ENCODE measurements at regions not wholly inside any gene's neighbourhood (a gene's known extent, or its start where the extent isn't known, plus 50 kb on each side); places are given as distances from the start of the nearest gene placed in this dataset.
"Not testable (repeated sequence)": the region's sequence is repeated elsewhere in the genome, so short reads cannot be mapped to it uniquely, and the experiment has no call there.

DNA sequence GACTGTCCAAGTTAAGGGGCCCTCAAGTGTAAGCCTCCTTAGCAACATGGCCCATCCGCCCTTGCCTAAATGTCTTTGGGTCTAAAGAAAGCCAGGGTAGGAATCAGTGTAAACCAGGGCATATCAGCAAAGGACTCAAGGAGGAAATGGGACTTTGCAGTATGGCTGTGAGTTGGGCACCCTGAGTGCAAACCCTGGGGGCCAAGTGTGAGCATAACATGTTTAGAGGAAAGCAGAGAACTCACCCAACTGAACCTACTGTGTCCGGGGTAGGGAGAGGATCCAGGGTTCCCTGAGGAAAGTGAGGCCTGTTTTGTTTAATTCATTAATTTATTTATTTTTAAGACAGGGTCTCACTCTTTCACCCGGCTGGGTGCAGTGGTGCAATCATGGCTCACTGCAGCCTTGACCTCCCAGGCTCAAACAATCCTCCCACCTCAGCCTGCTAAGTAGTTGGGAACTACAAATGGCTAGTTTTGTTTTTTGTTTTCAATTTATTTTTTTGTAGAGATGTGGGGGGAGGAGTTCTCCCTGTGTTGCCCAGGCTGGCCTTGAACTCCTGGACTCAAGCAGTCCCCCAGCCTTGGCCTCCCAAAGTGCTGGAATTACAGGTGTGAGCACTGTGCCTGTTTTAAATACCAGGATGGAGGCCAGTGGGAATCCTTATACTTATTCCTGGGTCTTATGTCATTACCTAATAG is 51.0 kb upstream of the ACTR3 start:
- DNase-seq (ENCODE audit: low spot score), result no peak

GRCh38 chr2:113838277-113838676 is 51.6 kb upstream of the ACTR3 start:
- DNase-seq (ENCODE audit: low spot score), result no peak

GRCh38 chr2:113834051-113834730 is 55.7 kb upstream of the ACTR3 start:
- DNase-seq (ENCODE audit: low spot score), result no peak

GRCh38 chr2:113832795-113833290 is 57.0 kb upstream of the ACTR3 start:
- DNase-seq (ENCODE audit: low spot score), result no peak

DNA sequence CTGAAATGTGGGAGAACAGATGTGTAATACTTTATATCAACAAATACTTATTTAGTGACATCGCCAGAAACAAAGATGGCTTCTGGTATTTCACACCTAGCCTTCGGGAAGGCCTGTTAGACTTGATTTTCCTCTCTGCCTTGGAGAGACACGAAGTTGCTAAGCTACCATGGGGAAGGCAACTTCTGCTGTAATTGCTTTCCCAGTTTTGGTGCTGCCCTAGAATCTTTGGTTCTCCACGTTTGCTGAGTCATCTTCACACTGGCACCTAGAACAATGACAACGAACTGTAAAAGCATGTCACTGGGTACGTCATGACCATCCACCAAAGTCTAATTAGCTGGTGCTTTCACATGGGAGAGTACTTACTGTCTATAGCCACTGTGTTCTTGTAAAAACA is 58.7 kb upstream of the ACTR3 start:
- no peak for DNase-seq (ENCODE audit: low spot score)

DNA sequence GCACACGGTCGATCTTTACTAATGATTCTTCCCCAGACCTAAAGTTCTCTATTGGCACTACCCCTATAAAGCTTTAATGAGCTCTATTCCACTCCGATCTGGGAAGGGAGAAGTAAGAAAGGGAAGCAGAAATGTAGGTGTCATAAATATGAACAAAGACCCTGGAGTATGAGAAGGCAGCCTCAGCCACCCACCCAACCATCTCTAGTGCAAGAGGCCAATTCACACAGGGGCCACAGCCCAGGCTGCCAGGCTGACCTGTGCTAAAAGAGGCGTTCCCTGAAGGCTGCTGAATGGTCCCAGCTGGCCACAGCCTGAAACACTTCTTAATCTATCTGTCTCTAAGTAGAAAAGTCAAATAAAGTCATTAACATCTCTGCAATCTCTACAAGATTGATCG is 60.1 kb upstream of the ACTR3 start:
- DNase-seq (ENCODE audit: low spot score), result no peak

- no peak for DNase-seq (ENCODE audit: low spot score)
These were observed 60.6 kb upstream of the ACTR3 start for GRCh38 chr2:113829270-113829669.

GRCh38 chr2:113828049-113828742 is 61.7 kb upstream of the ACTR3 start:
- DNase-seq (ENCODE audit: low spot score), result no peak

DNA sequence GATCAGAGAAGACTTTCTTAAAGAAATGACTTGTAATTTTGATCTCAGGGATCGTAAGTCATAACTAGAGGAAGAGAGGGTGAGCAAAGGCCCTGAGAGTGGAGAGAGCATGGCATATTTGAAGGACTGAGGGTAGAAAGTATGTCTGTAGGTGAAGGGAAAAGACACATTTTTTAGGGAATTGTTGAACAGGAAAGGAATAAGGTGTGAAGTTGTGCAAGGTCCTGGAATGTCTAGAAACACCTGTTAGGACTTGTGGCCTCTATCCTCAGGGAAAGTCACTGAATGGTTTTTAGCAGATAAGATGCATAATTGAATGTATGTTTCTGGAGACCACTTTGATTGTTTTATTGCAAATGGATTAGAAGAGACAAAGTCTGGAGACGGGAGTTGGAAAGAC is 62.5 kb upstream of the ACTR3 start:
- no peak for DNase-seq (ENCODE audit: low spot score)

GRCh38 chr2:113826346-113827285 is 63.3 kb upstream of the ACTR3 start:
- no peak for DNase-seq (ENCODE audit: low spot score)

GRCh38 chr2:113823716-113824595 is 65.9 kb upstream of the ACTR3 start:
- no peak for DNase-seq (ENCODE audit: low spot score)

DNA sequence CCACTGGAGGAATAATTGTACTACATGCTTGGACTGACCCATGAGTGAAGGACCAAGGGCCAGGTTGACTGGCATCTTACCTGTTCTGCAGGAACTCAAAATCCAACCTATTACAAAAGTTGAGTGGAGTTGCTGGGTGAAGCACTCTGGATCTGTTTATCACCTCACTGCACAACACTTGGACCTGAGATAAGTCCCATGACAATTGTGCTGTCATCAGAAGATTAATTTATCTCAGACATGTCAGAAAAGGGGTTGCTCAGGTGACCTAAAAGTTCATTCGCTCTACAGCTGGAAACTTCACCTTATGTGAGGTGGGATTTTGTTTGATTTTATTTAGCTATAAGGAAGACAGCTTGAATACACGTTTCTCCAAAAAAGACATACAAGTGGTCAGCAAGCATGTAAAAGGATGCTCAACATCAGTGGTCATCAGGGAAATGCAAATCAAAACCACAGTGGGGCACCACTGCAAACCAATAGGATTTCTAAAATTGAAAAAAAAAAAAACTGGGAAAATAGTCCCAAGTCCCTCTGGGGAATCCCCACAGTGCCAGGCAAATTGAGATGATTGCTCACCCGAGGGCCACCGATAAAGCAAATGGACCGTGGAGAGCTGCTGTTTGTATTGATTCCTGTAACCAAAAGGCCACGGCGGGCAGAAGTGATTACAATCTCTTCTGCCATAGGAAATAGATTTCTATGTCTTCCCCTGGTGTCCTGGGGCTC is 65.8 kb upstream of the SLC35F5 start:
- no peak for DNase-seq (ENCODE audit: low spot score)

DNA sequence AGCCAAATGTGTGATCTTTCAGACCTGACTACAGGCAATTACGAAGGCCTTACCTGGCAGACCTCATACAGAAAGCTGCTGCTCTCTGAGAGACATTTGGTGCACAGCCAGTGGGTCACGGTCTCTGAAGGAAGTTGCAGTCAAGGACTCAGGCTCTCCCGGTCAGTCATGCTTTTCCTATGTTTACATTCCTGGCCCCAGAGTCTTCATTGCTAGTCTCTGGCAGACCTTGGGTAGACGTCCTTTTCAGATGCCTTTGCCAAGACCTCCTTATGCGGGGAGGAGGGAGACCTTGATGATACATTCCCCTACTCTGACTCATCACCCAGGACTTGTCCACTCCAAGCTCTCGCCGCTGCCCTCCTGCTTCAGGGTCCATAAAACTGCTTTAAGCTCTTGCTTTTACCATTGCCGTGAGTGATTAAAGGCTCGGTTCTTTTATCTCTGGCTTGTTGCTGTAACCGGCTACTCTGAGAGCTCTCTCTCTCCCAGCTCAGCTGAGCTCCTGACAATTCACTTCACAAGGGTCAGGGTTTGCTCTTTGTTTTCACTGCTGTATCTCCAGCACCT is 62.0 kb upstream of the SLC35F5 start:
- peak; percentile 92 for DNase-seq (ENCODE audit: low spot score)

- not testable (repeated sequence) for DNase-seq (ENCODE audit: low spot score)
These were observed 57.0 kb upstream of the SLC35F5 start for GRCh38 chr2:113813396-113813795.

- DNase-seq (ENCODE audit: low spot score), result no peak
These were observed 55.8 kb upstream of the SLC35F5 start for GRCh38 chr2:113812204-113812603.

DNA sequence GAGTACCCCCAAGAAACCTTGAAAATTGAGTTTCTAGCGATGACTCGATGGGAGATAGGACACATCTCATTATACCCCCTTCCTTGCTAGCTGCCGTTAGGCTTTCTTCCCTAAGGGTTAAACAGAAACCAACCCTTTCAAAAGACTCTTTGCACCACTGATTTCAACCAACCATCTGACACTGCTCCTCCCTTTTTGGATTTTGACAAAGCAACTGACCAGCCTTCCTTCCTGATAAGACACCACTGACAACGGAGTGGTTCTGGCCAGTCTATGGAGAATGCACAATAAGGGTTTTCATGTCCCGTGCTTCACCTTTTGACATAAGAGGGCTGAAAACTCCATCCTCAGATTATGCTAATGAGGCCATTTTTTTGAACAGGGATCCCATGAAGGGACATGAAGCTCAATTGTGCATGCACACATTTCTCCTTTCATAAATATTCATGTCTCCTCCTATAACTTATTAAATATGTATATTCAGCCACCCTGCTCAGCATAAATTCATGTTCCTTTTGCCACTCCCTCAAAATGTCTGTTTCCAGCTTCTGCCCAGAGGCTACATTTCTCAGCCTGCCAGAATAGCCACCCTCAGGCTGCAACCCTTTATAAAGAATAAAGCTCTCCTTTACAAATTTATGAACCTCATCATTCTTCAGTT is 52.8 kb upstream of the SLC35F5 start:
- DNase-seq (ENCODE audit: low spot score), result no peak

GRCh38 chr2:113807721-113808120 is 51.3 kb upstream of the SLC35F5 start:
- no peak for DNase-seq (ENCODE audit: low spot score)

DNA sequence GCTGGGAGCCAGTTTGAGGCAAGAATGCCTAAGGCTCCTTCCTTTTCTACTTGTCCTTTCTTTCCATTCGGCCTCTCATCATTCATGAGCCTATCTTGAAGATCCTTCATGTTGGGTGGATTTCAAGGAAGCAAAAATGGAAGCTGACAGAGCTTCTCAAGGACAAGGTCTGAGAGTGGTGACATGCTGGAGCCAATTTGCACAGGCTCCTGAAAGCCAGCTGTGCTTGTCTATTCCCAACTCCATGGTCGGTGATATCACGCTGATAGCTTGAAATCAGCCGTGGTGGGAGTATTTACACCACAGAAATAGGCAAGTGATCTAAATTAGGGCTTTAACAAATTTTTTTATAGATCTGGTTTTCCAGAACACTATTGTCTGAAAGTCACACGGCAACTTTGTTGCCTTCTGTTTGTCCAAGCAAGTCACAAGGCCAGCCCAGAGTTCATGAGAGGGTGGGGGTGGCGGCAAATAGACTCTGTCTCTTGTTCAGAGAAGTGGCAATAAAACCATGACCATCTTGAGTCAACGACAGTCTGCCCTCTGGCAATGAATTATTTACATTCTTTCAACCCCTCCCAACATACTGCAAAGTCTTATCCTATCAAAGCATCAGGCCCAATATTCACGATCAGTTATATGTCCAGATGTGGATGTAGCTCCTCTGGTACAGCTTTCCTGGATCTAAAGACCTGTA is 49.9 kb upstream of the SLC35F5 start:
- DNase-seq (ENCODE audit: low spot score), result no peak

All from AG08396 (cell line).